Pulmonary artery endothelial cell (primary cell): ENCODE measurements at regions not wholly inside any gene's neighbourhood (a gene's known extent, or its start where the extent isn't known, plus 50 kb on each side); places are given as distances from the start of the nearest gene placed in this dataset.
A peak's percentile ranks its signal among the peaks of the same experiment; 100 is the strongest.

Source experiments
- DNase-seq: peaks from one replicate; pipeline ENCODE4 v3.0.0-alpha.2; 2011; ENCODE audit warnings: low read depth, low spot score

GRCh38 chr12:14252697-14253096, 112.8 kb upstream of the ATF7IP start:
- no peak for DNase-seq

GRCh38 chr12:14253496-14253895, 112.0 kb upstream of the ATF7IP start:
- no peak for DNase-seq

- no peak for DNase-seq
Measured at GRCh38 chr12:14254781-14255180, 110.7 kb upstream of the ATF7IP start.

- peak; percentile 10 for DNase-seq
Measured at GRCh38 chr12:14256121-14256520, 109.4 kb upstream of the ATF7IP start.

GRCh38 chr12:14256555-14257169, 108.8 kb upstream of the ATF7IP start:
- DNase-seq: peak; percentile 63

- DNase-seq: no peak
Measured at GRCh38 chr12:14257303-14257733, 108.2 kb upstream of the ATF7IP start.

GRCh38 chr12:14257734-14258574, 107.5 kb upstream of the ATF7IP start:
- peak; percentile 97 for DNase-seq

- no peak for DNase-seq
Measured at GRCh38 chr12:14258575-14258940, 106.9 kb upstream of the ATF7IP start.

GRCh38 chr12:14259481-14260010, 105.9 kb upstream of the ATF7IP start:
- no peak for DNase-seq

GRCh38 chr12:14260011-14260993, 105.2 kb upstream of the ATF7IP start:
- peak; percentile 78 for DNase-seq

GRCh38 chr12:14261096-14261495, 104.4 kb upstream of the ATF7IP start:
- DNase-seq: no peak

- DNase-seq: no peak
Measured at GRCh38 chr12:14261861-14262260, 103.6 kb upstream of the ATF7IP start.

- no peak for DNase-seq
Measured at GRCh38 chr12:14262771-14263511, 102.5 kb upstream of the ATF7IP start.

- no peak for DNase-seq
Measured at GRCh38 chr12:14263742-14264141, 101.7 kb upstream of the ATF7IP start.

GRCh38 chr12:14264316-14264715, 101.2 kb upstream of the ATF7IP start:
- no peak for DNase-seq

GRCh38 chr12:14264778-14265177, 100.7 kb upstream of the ATF7IP start:
- DNase-seq: no peak

GRCh38 chr12:14268120-14268515, 97.4 kb upstream of the ATF7IP start:
- no peak for DNase-seq

GRCh38 chr12:14270392-14270791, 95.1 kb upstream of the ATF7IP start:
- DNase-seq: no peak

GRCh38 chr12:14272956-14273912, 92.2 kb upstream of the ATF7IP start:
- no peak for DNase-seq

- DNase-seq: no peak
Measured at GRCh38 chr12:14273913-14274311, 91.6 kb upstream of the ATF7IP start.
